ENCODE measurements at regions not wholly inside any gene's neighbourhood (a gene's known extent, or its start where the extent isn't known, plus 50 kb on each side); places are given as distances from the start of the nearest gene placed in this dataset.
"Not testable (repeated sequence)": the region's sequence is repeated elsewhere in the genome, so short reads cannot be mapped to it uniquely, and the experiment has no call there.

GRCh38 chr6:51055316-51055715, 236.6 kb downstream of the TFAP2B start:
- TF ChIP-seq CTCF (IDR thresholded peaks at IDR 0.05; ENCODE audit: insufficient read depth, low read length, poor library complexity, severe bottlenecking); EZH2phosphoT487 (conservative IDR thresholded peaks at IDR 0.05; ENCODE audit: low read length): not testable (repeated sequence)
